Brain microvascular endothelial cell (primary cell): ENCODE measurements at regions not wholly inside any gene's neighbourhood (a gene's known extent, or its start where the extent isn't known, plus 50 kb on each side); places are given as distances from the start of the nearest gene placed in this dataset.

Experiments used
- DNase-seq: peaks from one replicate; pipeline ENCODE4 v3.0.0-alpha.2; 2020
- H3K27ac ChIP-seq: fragments of 250-450 bp; sonication (Bioruptor Pico); 2 replicates; pipeline ENCODE4 v1.5.1; 2020; ENCODE audit warnings: mild to moderate bottlenecking, moderate library complexity
- H3K27me3 ChIP-seq: fragments of 250-450 bp; sonication (Bioruptor Pico); replicated peaks from 2 replicates; pipeline ENCODE4 v1.5.1; 2020; ENCODE audit warnings: mild to moderate bottlenecking
- H3K36me3 ChIP-seq: fragments of 250-450 bp; sonication (Bioruptor Pico); replicated peaks from 2 replicates; pipeline ENCODE4 v1.5.1; 2020; ENCODE audit warnings: mild to moderate bottlenecking
- H3K4me3 ChIP-seq: 2 replicates; pipeline ENCODE4 v1.5.1; 2011; ENCODE audit warnings: low read depth, mild to moderate bottlenecking, control low read depth, low read length, moderate library complexity
- in situ Hi-C: cut with HindIII; loops from 2 replicates; pipeline ENCODE4 v1.10.0; 2017; ENCODE audit warnings: low sequenced_read_pairs, low pct_ligation_motif_present
- TF ChIP-seq, protein P1 (sequence below): IDR thresholded peaks from 2 replicates; pipeline ENCODE4 v1.5.1; 2011; ENCODE audit warnings: low read depth, mild to moderate bottlenecking, moderate library complexity, low read length, control low read depth, inconsistent platforms; ENCODE audit errors: missing control alignments

- in situ Hi-C loops = no loop called here
- no peak for DNase-seq
- TF ChIP-seq, protein P1, sequence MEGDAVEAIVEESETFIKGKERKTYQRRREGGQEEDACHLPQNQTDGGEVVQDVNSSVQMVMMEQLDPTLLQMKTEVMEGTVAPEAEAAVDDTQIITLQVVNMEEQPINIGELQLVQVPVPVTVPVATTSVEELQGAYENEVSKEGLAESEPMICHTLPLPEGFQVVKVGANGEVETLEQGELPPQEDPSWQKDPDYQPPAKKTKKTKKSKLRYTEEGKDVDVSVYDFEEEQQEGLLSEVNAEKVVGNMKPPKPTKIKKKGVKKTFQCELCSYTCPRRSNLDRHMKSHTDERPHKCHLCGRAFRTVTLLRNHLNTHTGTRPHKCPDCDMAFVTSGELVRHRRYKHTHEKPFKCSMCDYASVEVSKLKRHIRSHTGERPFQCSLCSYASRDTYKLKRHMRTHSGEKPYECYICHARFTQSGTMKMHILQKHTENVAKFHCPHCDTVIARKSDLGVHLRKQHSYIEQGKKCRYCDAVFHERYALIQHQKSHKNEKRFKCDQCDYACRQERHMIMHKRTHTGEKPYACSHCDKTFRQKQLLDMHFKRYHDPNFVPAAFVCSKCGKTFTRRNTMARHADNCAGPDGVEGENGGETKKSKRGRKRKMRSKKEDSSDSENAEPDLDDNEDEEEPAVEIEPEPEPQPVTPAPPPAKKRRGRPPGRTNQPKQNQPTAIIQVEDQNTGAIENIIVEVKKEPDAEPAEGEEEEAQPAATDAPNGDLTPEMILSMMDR = no peak
These were observed 309.1 kb upstream of the C2CD4B start for GRCh38 chr15:62474021-62474770.

DNA sequence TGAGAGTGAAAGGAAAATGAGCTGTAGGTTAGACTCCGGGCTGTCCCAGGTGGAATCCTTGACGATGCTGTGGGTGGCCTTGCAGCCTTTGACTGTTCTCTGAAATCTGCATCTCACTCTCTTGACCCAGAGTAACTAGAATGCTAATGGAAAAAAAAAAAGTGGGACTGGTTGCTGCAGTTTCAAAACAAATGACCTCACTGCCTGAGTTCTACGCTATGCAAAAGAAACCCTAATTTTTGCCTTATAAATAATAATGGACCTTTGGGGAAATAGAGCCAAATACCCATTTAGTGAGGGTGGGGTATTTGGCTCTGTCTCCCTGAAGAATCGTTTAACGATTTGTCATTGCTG is 309.7 kb upstream of the C2CD4B start:
- DNase-seq = no peak
- H3K27me3 ChIP-seq = no peaks in the 10 kb centered on the region
- in situ Hi-C loops = no loop called here
- H3K4me3 ChIP-seq = no peak overlapping the region
- H3K36me3 ChIP-seq = no peaks in the 10 kb centered on the region
- H3K27ac ChIP-seq = no peak overlapping the region
- TF ChIP-seq, protein P1 = no peak

More at GRCh38 chr15:62474021-62474770, 309.1 kb upstream of the C2CD4B start:
- Histone ChIP-seq H3K27ac (no peak overlapping the region), H3K4me3 (no peak overlapping the region), H3K36me3 (no peaks in the 10 kb centered on the region), H3K27me3 (no peaks in the 10 kb centered on the region)

GRCh38 chr15:62475591-62475990 is 310.5 kb upstream of the C2CD4B start:
- in situ Hi-C loops = no loop called here
- H3K4me3 ChIP-seq = no peak overlapping the region
- H3K27ac ChIP-seq = no peak overlapping the region
- H3K27me3 ChIP-seq = no peaks in the 10 kb centered on the region
- DNase-seq = no peak
- TF ChIP-seq, protein P1 = no peak
- no peaks in the 10 kb centered on the region for H3K36me3 ChIP-seq

- Histone ChIP-seq H3K27me3 (no peaks in the 10 kb centered on the region), H3K27ac (no peak overlapping the region), H3K36me3 (no peaks in the 10 kb centered on the region), H3K4me3 (no peak overlapping the region)
- in situ Hi-C loops = no loop called here
- DNase-seq = no peak
- TF ChIP-seq, protein P1 = no peak
These were observed 311.1 kb upstream of the C2CD4B start for GRCh38 chr15:62476163-62476562.

DNA sequence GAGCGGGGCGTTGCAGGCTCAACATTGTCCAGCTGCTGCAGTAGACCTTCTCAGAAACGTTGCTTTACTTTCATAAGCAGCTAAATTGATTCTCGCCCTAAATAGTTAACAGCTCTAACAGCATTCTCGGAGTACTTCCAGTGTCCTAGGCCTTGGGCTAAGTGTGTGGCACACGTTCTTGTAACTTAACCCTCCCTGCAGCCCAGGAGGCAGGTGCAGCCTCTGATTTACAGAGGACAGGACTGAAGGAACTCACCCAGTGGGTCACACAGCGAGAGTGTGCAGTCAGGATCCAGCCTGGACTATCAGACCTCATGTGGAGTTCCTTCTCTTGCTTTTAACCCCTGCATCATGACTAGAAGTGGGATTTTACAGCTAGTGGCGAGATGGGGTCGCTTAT is 312.8 kb upstream of the C2CD4B start:
- Histone ChIP-seq H3K27ac (no peak overlapping the region), H3K36me3 (no peaks in the 10 kb centered on the region), H3K27me3 (no peaks in the 10 kb centered on the region), H3K4me3 (no peak overlapping the region)
- in situ Hi-C loops = no loop called here
- TF ChIP-seq, protein P1 = no peak
- no peak for DNase-seq
